Spinal cord (tissue), 9 donors: ENCODE measurements at regions not wholly inside any gene's neighbourhood (a gene's known extent, or its start where the extent isn't known, plus 50 kb on each side); places are given as distances from the start of the nearest gene placed in this dataset.

Experiments
- DNase-seq, 6 donors: peaks; one replicate each; pipeline versions ENCODE4 v3.0.0 to v3.0.0-alpha.2; 2013 to 2015; ENCODE audit warnings: low spot score in 6 of 6, low read depth in 4 of 6
- H3K27ac ChIP-seq: one replicate; pipeline ENCODE4 v1.5.1; 2013; ENCODE audit warnings: low read depth, low read length, control low read depth
- H3K27me3 ChIP-seq: one replicate; pipeline ENCODE4 v1.6.1; 2013; ENCODE audit warnings: low read length; ENCODE audit not compliant: control insufficient read depth, insufficient read depth
- H3K36me3 ChIP-seq: one replicate; pipeline ENCODE4 v1.6.1; 2013; ENCODE audit warnings: low read length; ENCODE audit not compliant: control insufficient read depth, insufficient read depth
- H3K4me1 ChIP-seq: one replicate; pipeline ENCODE4 v1.6.1; 2013; ENCODE audit warnings: low read length; ENCODE audit not compliant: control insufficient read depth, insufficient read depth
- H3K4me3 ChIP-seq: one replicate; pipeline ENCODE4 v1.5.1; 2013; ENCODE audit warnings: low read depth, low read length, control low read depth
- H3K9me3 ChIP-seq: one replicate; pipeline ENCODE4 v1.6.1; 2013; ENCODE audit warnings: low read length; ENCODE audit not compliant: control insufficient read depth, insufficient read depth
- WGBS: methylation state at CpG from one replicate; pipeline ENCODE4 v1.1.5; 2013; ENCODE audit warnings: missing lambda C conversion rate; ENCODE audit not compliant: insufficient coverage; 5-methylcytosine and 5-hydroxymethylcytosine counted together
- donor health status: healthy.

- Histone ChIP-seq H3K9me3 (no peaks in the 10 kb centered on the region), H3K36me3 (no peaks in the 10 kb centered on the region), H3K27ac (no peak overlapping the region), H3K27me3 (no peaks in the 10 kb centered on the region), H3K4me3 (no peak overlapping the region), H3K4me1 (no peaks in the 10 kb centered on the region)
- no peak for DNase-seq
- 60% methylated on average over 2 of the region's 4 CpGs for WGBS
These were observed 90.7 kb upstream of the SORBS2 start for GRCh38 chr4:185902654-185903053.

GRCh38 chr4:185903205-185903604, 91.2 kb upstream of the SORBS2 start:
- H3K27me3 ChIP-seq, result no peaks in the 10 kb centered on the region
- no peak overlapping the region for H3K4me3 ChIP-seq
- H3K4me1 ChIP-seq, result no peaks in the 10 kb centered on the region
- no CpG with 5 or more reads among the region's 1 CpG for WGBS
- no peaks in the 10 kb centered on the region for H3K9me3 ChIP-seq
- H3K27ac ChIP-seq, result no peak overlapping the region
- no peaks in the 10 kb centered on the region for H3K36me3 ChIP-seq
- DNase-seq, result no peak

GRCh38 chr4:185904381-185904780, 92.4 kb upstream of the SORBS2 start:
- Histone ChIP-seq H3K4me3 (no peak overlapping the region), H3K27me3 (no peaks in the 10 kb centered on the region), H3K4me1 (no peaks in the 10 kb centered on the region), H3K36me3 (no peaks in the 10 kb centered on the region), H3K9me3 (no peaks in the 10 kb centered on the region), H3K27ac (no peak overlapping the region)
- DNase-seq, result no peak
- 78% methylated on average over 2 of the region's 5 CpGs for WGBS

GRCh38 chr4:185909972-185910371, 98.0 kb upstream of the SORBS2 start:
- no peak for DNase-seq
- Histone ChIP-seq H3K27me3 (no peaks in the 10 kb centered on the region), H3K4me1 (no peaks in the 10 kb centered on the region), H3K4me3 (no peak overlapping the region), H3K36me3 (no peaks in the 10 kb centered on the region), H3K27ac (no peak overlapping the region), H3K9me3 (no peaks in the 10 kb centered on the region)
- 80% methylated on average over 1 of the region's 2 CpGs for WGBS

GRCh38 chr4:185911556-185912064, 99.6 kb upstream of the SORBS2 start:
- Histone ChIP-seq H3K4me1 (no peaks in the 10 kb centered on the region), H3K36me3 (no peaks in the 10 kb centered on the region), H3K9me3 (no peaks in the 10 kb centered on the region), H3K27ac (no peak overlapping the region), H3K27me3 (no peaks in the 10 kb centered on the region), H3K4me3 (no peak overlapping the region)
- WGBS, result 100% methylated on average over 1 of the region's 4 CpGs
- no peak for DNase-seq

GRCh38 chr4:185912779-185913178, 100.8 kb upstream of the SORBS2 start:
- H3K36me3 ChIP-seq, result no peaks in the 10 kb centered on the region
- H3K9me3 ChIP-seq, result no peaks in the 10 kb centered on the region
- H3K4me1 ChIP-seq, result no peaks in the 10 kb centered on the region
- no peaks in the 10 kb centered on the region for H3K27me3 ChIP-seq
- H3K27ac ChIP-seq, result no peak overlapping the region
- no peak overlapping the region for H3K4me3 ChIP-seq
- DNase-seq, result peak in 2 of 6 donors; percentile 26 to 90
- WGBS, result 67% methylated on average over 1 of the region's 4 CpGs

- Histone ChIP-seq H3K4me3 (no peak overlapping the region), H3K4me1 (no peaks in the 10 kb centered on the region), H3K27ac (no peak overlapping the region), H3K27me3 (no peaks in the 10 kb centered on the region), H3K9me3 (no peaks in the 10 kb centered on the region), H3K36me3 (no peaks in the 10 kb centered on the region)
- no peak for DNase-seq
- 100% methylated on average over 2 of the region's 11 CpGs for WGBS
These were observed 102.7 kb upstream of the SORBS2 start for GRCh38 chr4:185914583-185915199.

- Histone ChIP-seq H3K9me3 (no peaks in the 10 kb centered on the region), H3K27ac (no peak overlapping the region), H3K27me3 (no peaks in the 10 kb centered on the region), H3K4me3 (no peak overlapping the region), H3K36me3 (no peaks in the 10 kb centered on the region), H3K4me1 (no peaks in the 10 kb centered on the region)
- WGBS, result no CpG with 5 or more reads among the region's 2 CpGs
- DNase-seq, result no peak
These were observed 103.3 kb upstream of the SORBS2 start for GRCh38 chr4:185915271-185915670.

GRCh38 chr4:185915817-185916216, 103.8 kb upstream of the SORBS2 start:
- H3K27me3 ChIP-seq, result no peaks in the 10 kb centered on the region
- no peaks in the 10 kb centered on the region for H3K4me1 ChIP-seq
- 100% methylated on average over 4 of the region's 4 CpGs for WGBS
- no peak overlapping the region for H3K4me3 ChIP-seq
- H3K27ac ChIP-seq, result no peak overlapping the region
- no peak for DNase-seq
- no peaks in the 10 kb centered on the region for H3K9me3 ChIP-seq
- H3K36me3 ChIP-seq, result no peaks in the 10 kb centered on the region

GRCh38 chr4:185916231-185916630, 104.2 kb upstream of the SORBS2 start:
- DNase-seq, result no peak
- no peaks in the 10 kb centered on the region for H3K4me1 ChIP-seq
- H3K9me3 ChIP-seq, result no peaks in the 10 kb centered on the region
- H3K27me3 ChIP-seq, result no peaks in the 10 kb centered on the region
- WGBS, result 100% methylated on average over 1 of the region's 4 CpGs
- no peaks in the 10 kb centered on the region for H3K36me3 ChIP-seq
- H3K27ac ChIP-seq, result no peak overlapping the region
- H3K4me3 ChIP-seq, result no peak overlapping the region
